Ovary (tissue), 7 donors: ENCODE measurements at regions not wholly inside any gene's neighbourhood (a gene's known extent, or its start where the extent isn't known, plus 50 kb on each side); places are given as distances from the start of the nearest gene placed in this dataset.
"Not testable (repeated sequence)": the region's sequence is repeated elsewhere in the genome, so short reads cannot be mapped to it uniquely, and the experiment has no call there.

Experiments used
- DNase-seq, 5 donors: peaks; one replicate each; pipeline ENCODE4 v3.0.0-alpha.2; 2019 to 2020
- H3K27ac ChIP-seq, 2 donors: fragments of 200-600 bp; one replicate each; pipeline versions ENCODE4 v1.5.1 to v1.8.0; 2019 to 2022
- H3K27me3 ChIP-seq: fragments of 200-600 bp; one replicate; pipeline ENCODE4 v1.8.0; 2022
- H3K36me3 ChIP-seq: fragments of 200-600 bp; sonication (generic); one replicate; pipeline ENCODE4 v1.5.1; 2019
- H3K4me1 ChIP-seq: one replicate; pipeline ENCODE4 v1.8.1; 2013; ENCODE audit warnings: mild to moderate bottlenecking, moderate library complexity; ENCODE audit not compliant: insufficient read depth
- H3K4me3 ChIP-seq: fragments of 200-600 bp; sonication (generic); one replicate; pipeline ENCODE4 v1.5.1; 2017
- H3K9me3 ChIP-seq, 2 donors: fragments of 200-600 bp in 1 of 2; sonication (generic) in 1 of 2; one replicate each; pipeline versions ENCODE4 v1.5.1 to v1.8.1; 2013 to 2019; ENCODE audit warnings: mild to moderate bottlenecking in 1 of 2, moderate library complexity in 1 of 2
- EP300 ChIP-seq: sonication (generic); formaldehyde crosslinking; IDR thresholded peaks from one replicate; pipeline ENCODE4 v1.6.1; 2017; ENCODE audit warnings: antibody characterized with exemption
- POLR2A ChIP-seq: fragments of 450-650 bp; IDR thresholded peaks from one replicate; pipeline ENCODE4 v1.6.1; 2017; ENCODE audit warnings: antibody characterized with exemption, mild to moderate bottlenecking, moderate library complexity
- WGBS, 3 donors: extraction: QIAGEN DNeasy Blood & Tissue Kit in 1 of 3; methylation state at CpG; one replicate each; pipeline versions ENCODE4 v1.1.5 to v1.1.7; 2013 to 2017; 5-methylcytosine and 5-hydroxymethylcytosine counted together
- intact Hi-C, 4 donors: fragments of 100-400 bp; cut with DNase I; formaldehyde crosslinking; loops; one replicate each; pipeline versions ENCODE4 v1.11.0 to v1.15.1; 2022 to 2023
- TF ChIP-seq, protein P1 (sequence below), 3 donors: fragments of 450-650 bp in 2 of 3; fragments of 200-600 bp in 1 of 3; IDR thresholded peaks; one replicate each; pipeline versions ENCODE4 v1.5.1 to v1.8.0; 2016 to 2022; ENCODE audit warnings: antibody characterized with exemption in 3 of 3, mild to moderate bottlenecking in 1 of 3
- donor health status: DM: no; HTN: no; CAD: no; lungs with moderate emphysema.
- donor health status: DM: no; HTN: no; CAD: no.
- donor health status: Bipolar disorder and iron deficiency.
- donor health status: DM: no; HTN: no; CAD: no.
- donor health status: DM: yes; HTN: yes; CAD: no.

DNA sequence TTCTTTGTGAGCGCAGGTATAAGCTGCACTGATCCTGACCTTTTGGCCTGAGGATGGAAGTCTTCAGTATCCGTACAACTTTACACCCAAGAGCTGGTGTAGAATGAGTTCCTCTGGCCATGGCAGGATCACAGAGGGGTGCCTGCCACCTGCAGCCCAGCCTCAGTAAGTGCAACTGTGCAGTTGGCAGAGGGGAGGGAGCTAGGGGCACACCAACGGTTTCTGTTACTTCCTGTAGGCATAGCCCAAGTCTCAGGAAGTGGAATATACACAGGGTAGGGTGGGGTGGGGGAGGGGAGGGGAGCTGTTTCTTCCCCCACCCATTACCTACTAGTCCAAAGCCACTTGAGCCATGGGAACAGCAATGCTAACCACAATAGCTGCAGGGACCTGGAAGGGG is 85.4 kb upstream of the GBA3 start:
- 30 to 32% (median 31%) methylated on average over 3 of the region's 3 CpGs for WGBS, 3 donors
- Histone ChIP-seq H3K4me1 (no peaks in the 10 kb centered on the region), H3K9me3 (no peaks in the 10 kb centered on the region), H3K4me3 (no peak overlapping the region), H3K27ac (no peak overlapping the region), H3K27me3 (no peaks in the 10 kb centered on the region), H3K36me3 (no peaks in the 10 kb centered on the region)
- TF ChIP-seq, protein P1, sequence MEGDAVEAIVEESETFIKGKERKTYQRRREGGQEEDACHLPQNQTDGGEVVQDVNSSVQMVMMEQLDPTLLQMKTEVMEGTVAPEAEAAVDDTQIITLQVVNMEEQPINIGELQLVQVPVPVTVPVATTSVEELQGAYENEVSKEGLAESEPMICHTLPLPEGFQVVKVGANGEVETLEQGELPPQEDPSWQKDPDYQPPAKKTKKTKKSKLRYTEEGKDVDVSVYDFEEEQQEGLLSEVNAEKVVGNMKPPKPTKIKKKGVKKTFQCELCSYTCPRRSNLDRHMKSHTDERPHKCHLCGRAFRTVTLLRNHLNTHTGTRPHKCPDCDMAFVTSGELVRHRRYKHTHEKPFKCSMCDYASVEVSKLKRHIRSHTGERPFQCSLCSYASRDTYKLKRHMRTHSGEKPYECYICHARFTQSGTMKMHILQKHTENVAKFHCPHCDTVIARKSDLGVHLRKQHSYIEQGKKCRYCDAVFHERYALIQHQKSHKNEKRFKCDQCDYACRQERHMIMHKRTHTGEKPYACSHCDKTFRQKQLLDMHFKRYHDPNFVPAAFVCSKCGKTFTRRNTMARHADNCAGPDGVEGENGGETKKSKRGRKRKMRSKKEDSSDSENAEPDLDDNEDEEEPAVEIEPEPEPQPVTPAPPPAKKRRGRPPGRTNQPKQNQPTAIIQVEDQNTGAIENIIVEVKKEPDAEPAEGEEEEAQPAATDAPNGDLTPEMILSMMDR (IDR thresholded peaks at IDR 0.05), result no peak
- TF ChIP-seq EP300 (no peak), POLR2A (no peak)
- intact Hi-C loops, result no loop called here
- DNase-seq, result peak in 3 of 5 donors; percentile 22 to 38 (median 28)

DNA sequence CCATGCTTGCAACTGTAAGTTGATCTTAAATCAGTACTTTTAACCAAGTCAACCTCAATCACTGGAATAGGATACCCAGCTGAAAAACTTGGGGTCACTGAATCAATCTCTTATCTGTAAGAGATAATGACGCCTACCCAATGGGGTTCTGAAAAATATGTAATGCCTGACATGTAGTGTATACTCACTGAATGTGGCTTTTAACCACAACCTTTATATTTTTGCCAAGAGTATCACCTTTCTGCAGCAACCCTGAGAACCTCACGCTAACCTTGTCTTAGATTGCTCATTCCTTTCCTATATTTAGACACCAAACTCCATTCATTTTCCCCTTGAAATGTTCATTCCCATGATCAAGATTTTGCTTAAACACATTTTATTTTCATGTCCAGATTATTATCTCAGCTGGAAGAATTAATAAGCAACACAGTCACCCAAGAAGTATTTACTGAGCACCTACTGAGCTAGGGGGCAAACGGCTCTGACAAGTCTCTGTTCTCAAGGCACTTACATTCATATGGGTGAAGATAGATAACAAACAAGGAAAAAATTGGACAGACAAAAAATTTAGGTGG is 82.7 kb upstream of the GBA3 start:
- intact Hi-C loops, DNase-seq, H3K9me3 ChIP-seq, H3K4me1 ChIP-seq, H3K4me3 ChIP-seq, H3K36me3 ChIP-seq, H3K27me3 ChIP-seq, H3K27ac ChIP-seq: not testable (repeated sequence)
- 71 to 85% (median 73%) methylated on average over 3 of the region's 3 CpGs for WGBS, 3 donors

DNA sequence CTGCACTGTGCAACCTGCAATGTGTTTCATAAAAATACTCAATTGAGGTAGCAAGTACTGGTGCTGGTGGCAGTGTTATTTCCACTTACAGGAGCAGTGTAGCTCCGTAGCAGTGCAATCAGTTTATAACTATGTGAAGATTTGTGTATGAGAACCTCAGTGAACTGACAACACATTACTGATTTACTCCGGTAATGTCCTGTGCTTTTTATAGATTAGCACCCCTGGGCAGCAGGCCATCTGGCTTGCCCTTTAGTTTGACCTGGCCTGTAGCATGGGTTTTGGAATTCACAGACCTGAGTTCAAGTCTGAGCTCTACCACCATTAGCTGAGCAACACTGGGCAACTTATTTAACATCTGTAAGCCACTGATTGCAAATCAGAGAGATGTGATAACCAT is 78.6 kb upstream of the GBA3 start:
- DNase-seq, result no peak
- H3K27me3 ChIP-seq, result no peaks in the 10 kb centered on the region
- H3K36me3 ChIP-seq, result no peaks in the 10 kb centered on the region
- no peaks in the 10 kb centered on the region for H3K4me1 ChIP-seq
- no peak for TF ChIP-seq EP300
- TF ChIP-seq, protein P1 (IDR thresholded peaks at IDR 0.05), result no peak
- 26 to 50% (median 48%) methylated on average over 2 of the region's 2 CpGs for WGBS, 3 donors
- H3K9me3 ChIP-seq, result no peaks in the 10 kb centered on the region
- intact Hi-C loops, result no loop called here
- H3K4me3 ChIP-seq, result no peak overlapping the region
- no peak overlapping the region for H3K27ac ChIP-seq

DNA sequence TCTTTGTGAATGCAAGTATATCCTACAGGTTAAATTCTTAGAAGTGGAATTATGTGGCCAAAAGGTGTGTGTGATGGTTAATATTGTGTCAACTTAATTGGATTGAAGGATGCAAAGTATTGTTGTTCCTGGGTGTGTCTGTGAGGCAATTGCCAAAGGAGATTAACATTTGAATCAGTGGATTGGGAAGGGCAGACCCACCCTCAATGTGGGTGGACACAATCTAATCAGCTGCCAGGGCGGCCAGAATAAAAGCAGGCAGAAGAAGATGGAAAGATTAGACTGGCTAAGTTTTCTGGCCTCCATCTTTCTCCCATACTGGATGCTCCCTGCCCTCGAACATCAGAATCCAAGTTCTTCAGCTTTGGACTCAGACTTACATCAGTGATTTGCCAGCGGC is 76.2 kb upstream of the GBA3 start:
- intact Hi-C loops, result no loop called here
- Histone ChIP-seq H3K4me1 (no peaks in the 10 kb centered on the region), H3K9me3 (no peaks in the 10 kb centered on the region), H3K36me3 (no peaks in the 10 kb centered on the region), H3K27me3 (no peaks in the 10 kb centered on the region), H3K4me3 (no peak overlapping the region), H3K27ac (no peak overlapping the region)
- TF ChIP-seq POLR2A, result no peak
- no peak for TF ChIP-seq EP300
- WGBS, 3 donors, result 81 to 83% (median 82%) methylated on average over 3 of the region's 3 CpGs
- no peak for DNase-seq

DNA sequence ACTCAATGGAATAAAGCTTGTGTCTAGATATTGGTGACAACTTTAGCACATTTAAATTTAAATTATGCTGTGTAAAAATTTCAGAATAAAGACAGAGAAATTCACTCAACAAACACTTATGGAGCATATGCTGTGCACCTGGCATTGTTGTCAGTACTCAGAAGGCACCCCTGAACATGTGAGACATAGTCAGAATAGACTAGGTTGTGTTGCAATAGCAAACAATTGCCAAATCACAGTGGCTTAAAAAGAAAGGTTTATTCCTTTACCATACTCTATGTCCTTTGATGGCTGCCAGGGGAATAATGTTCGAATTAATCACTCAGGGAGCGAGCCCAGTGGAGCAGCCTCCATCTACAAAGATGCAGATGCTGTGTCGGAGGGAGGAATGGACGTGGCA is 72.6 kb upstream of the GBA3 start:
- H3K4me3 ChIP-seq, H3K4me1 ChIP-seq, DNase-seq, H3K27ac ChIP-seq, H3K27me3 ChIP-seq, H3K9me3 ChIP-seq, H3K36me3 ChIP-seq, intact Hi-C loops: not testable (repeated sequence)
- WGBS, 3 donors, result 76 to 87% (median 85%) methylated on average over 4 of the region's 4 CpGs

DNA sequence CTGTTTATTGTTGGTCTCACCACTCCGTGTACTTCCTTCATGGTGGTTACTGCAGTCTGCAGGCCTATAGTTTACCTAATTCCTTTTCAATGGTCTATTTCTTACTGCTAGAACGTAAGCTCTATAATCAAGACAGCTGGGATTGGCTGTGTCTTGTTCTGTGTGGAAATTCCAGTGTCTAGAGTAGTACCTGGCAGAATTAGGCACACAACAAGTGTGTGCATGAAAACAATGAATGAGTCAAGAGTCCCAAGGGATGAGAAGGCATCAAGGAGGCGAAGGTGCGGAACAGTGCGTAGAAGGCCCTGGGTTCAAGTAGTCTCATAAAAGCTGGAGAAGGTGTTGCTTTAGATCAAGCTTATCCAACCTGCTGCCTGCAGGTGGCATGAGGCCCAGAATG is 70.8 kb upstream of the GBA3 start:
- WGBS, 3 donors, result 90 to 93% (median 93%) methylated on average over 5 of the region's 5 CpGs
- intact Hi-C loops, result not testable (repeated sequence)

DNA sequence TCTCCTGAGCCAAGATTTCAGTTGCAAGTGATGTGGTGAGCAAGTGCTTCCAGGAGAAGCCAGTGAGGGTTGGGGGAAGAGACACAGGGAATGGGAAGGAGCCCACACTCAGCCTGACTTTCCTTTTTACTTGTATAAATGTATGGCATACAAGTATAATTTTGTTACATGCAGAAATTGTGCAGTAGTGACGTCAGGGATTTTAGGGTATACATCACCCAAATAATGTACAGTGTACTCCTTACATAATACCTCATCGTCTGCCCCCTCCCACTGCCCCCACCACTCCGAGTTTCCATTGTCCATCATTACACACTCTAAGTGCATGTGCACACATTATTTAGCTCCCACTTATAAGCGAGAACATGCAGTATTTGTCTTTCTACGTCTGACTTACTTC is 68.7 kb upstream of the GBA3 start:
- 80 to 87% (median 85%) methylated on average over 5 of the region's 5 CpGs for WGBS, 3 donors
- H3K27ac ChIP-seq, H3K9me3 ChIP-seq, intact Hi-C loops, H3K4me1 ChIP-seq, H3K4me3 ChIP-seq, H3K27me3 ChIP-seq, H3K36me3 ChIP-seq, DNase-seq: not testable (repeated sequence)

More for the DNA sequence above, 70.8 kb upstream of the GBA3 start:
- not testable (repeated sequence) for H3K4me3 ChIP-seq, H3K36me3 ChIP-seq, H3K9me3 ChIP-seq, DNase-seq, H3K27ac ChIP-seq, H3K4me1 ChIP-seq, H3K27me3 ChIP-seq
